Ishikawa (cell line): ENCODE measurements at regions not wholly inside any gene's neighbourhood (a gene's known extent, or its start where the extent isn't known, plus 50 kb on each side); places are given as distances from the start of the nearest gene placed in this dataset.

Source experiments
- CEBPB ChIP-seq: IDR thresholded peaks from 2 replicates; pipeline ENCODE4 v1.6.1; 2012
- CREB1 ChIP-seq: IDR thresholded peaks from 2 replicates; pipeline ENCODE4 v1.6.1; 2012; ENCODE audit warnings: low read depth
- EGR1 ChIP-seq: IDR thresholded peaks from 2 replicates; pipeline ENCODE4 v1.6.1; 2012
- EP300 ChIP-seq: IDR thresholded peaks from 2 replicates; pipeline ENCODE4 v1.6.1; 2012; ENCODE audit warnings: borderline replicate concordance
- FOXM1 ChIP-seq: IDR thresholded peaks from 2 replicates; pipeline ENCODE4 v1.6.1; 2012; ENCODE audit warnings: low read depth, borderline replicate concordance
- NFIC ChIP-seq: IDR thresholded peaks from 2 replicates; pipeline ENCODE4 v1.6.1; 2012
- RAD21 ChIP-seq: IDR thresholded peaks from 2 replicates; pipeline ENCODE4 v1.6.1; 2012; ENCODE audit warnings: low read depth
- TAF1 ChIP-seq: IDR thresholded peaks from 2 replicates; pipeline ENCODE4 v1.6.1; 2012; ENCODE audit warnings: low read depth, mild to moderate bottlenecking
- TCF12 ChIP-seq: IDR thresholded peaks from 2 replicates; pipeline ENCODE4 v1.6.1; 2012; ENCODE audit warnings: low read depth
- TEAD4 ChIP-seq: IDR thresholded peaks from 2 replicates; pipeline ENCODE4 v1.6.1; 2012
- USF1 ChIP-seq: IDR thresholded peaks from 2 replicates; pipeline ENCODE4 v1.6.1; 2012
- YY1 ChIP-seq: IDR thresholded peaks from 2 replicates; pipeline ENCODE4 v1.6.1; 2012; ENCODE audit warnings: low read depth
- ZBTB7A ChIP-seq: IDR thresholded peaks from 2 replicates; pipeline ENCODE4 v1.6.1; 2012; ENCODE audit warnings: low read depth
- TF ChIP-seq, protein P1 (sequence below): IDR thresholded peaks from 2 replicates; pipeline ENCODE4 v1.6.1; 2012; ENCODE audit warnings: low read depth, mild to moderate bottlenecking
- TF ChIP-seq, protein P2 (sequence below): IDR thresholded peaks from 2 replicates; pipeline ENCODE4 v1.6.1; 2012

- TF ChIP-seq EP300 (no peak), RAD21 (no peak), TAF1 (no peak), ZBTB7A (no peak), USF1 (no peak), EGR1 (no peak), TEAD4 (no peak), CEBPB (no peak), FOXM1 (no peak), NFIC (no peak), CREB1 (no peak), YY1 (no peak), TCF12 (no peak)
- TF ChIP-seq, protein P1, sequence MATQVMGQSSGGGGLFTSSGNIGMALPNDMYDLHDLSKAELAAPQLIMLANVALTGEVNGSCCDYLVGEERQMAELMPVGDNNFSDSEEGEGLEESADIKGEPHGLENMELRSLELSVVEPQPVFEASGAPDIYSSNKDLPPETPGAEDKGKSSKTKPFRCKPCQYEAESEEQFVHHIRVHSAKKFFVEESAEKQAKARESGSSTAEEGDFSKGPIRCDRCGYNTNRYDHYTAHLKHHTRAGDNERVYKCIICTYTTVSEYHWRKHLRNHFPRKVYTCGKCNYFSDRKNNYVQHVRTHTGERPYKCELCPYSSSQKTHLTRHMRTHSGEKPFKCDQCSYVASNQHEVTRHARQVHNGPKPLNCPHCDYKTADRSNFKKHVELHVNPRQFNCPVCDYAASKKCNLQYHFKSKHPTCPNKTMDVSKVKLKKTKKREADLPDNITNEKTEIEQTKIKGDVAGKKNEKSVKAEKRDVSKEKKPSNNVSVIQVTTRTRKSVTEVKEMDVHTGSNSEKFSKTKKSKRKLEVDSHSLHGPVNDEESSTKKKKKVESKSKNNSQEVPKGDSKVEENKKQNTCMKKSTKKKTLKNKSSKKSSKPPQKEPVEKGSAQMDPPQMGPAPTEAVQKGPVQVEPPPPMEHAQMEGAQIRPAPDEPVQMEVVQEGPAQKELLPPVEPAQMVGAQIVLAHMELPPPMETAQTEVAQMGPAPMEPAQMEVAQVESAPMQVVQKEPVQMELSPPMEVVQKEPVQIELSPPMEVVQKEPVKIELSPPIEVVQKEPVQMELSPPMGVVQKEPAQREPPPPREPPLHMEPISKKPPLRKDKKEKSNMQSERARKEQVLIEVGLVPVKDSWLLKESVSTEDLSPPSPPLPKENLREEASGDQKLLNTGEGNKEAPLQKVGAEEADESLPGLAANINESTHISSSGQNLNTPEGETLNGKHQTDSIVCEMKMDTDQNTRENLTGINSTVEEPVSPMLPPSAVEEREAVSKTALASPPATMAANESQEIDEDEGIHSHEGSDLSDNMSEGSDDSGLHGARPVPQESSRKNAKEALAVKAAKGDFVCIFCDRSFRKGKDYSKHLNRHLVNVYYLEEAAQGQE = no peak
- TF ChIP-seq, protein P2, sequence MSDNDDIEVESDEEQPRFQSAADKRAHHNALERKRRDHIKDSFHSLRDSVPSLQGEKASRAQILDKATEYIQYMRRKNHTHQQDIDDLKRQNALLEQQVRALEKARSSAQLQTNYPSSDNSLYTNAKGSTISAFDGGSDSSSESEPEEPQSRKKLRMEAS = no peak
These were observed 838.5 kb downstream of the USP25 start for GRCh38 chr21:16568244-16568643.

DNA sequence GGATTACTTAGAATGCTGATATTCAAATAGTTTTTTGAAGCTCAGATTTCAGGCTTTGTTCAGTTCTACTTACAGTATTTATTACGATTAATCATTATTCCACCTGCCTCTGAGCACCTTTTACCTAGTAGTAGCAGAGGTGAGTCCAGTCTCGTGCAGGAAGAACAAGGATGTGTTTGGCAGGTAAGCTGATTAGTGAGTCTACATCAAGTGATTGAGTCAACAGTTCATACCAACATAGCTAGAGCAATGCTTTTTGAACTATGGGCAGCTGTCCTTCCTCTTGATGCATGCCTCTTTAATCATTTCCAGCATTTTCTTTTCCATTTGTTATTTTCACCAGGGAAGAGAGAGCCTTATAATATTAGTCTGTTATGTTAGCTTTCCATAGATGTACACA lies 838.9 kb downstream of the USP25 start:
- TF ChIP-seq, protein P2 = no peak
- TF ChIP-seq NFIC = no peak
- TF ChIP-seq EP300 = no peak
- TF ChIP-seq TAF1 = no peak
- TF ChIP-seq FOXM1 = no peak

GRCh38 chr21:16569679-16570078 lies 839.9 kb downstream of the USP25 start:
- TF ChIP-seq USF1 (no peak), CEBPB (no peak), ZBTB7A (no peak), TEAD4 (no peak), EGR1 (no peak), NFIC (no peak), RAD21 (no peak), TAF1 (no peak), YY1 (no peak), TCF12 (no peak), EP300 (no peak), CREB1 (no peak), FOXM1 (no peak)
- TF ChIP-seq, protein P2 = no peak
- TF ChIP-seq, protein P1 = no peak

DNA sequence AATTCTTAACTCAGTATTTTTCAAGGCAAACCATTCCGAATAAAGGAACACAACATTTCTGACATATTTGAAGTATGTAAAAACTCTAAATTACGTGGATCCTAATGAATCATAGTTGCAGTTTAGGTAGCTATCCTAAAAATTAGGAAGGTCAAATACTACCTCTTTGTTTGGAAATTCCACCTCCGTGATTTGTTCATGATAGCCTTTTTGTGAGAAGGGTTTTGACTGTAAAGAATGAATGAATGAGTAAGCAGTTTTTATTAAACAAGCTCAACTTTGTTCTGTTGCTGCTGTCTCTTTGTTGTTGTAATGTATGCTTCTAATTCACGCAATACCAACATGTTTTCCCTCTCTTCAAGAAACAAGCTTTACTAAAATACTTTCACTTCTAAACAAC lies 840.4 kb downstream of the USP25 start:
- no peak for TF ChIP-seq TAF1
- no peak for TF ChIP-seq TCF12
- no peak for TF ChIP-seq TEAD4
- TF ChIP-seq CEBPB = no peak
- no peak for TF ChIP-seq EGR1
- TF ChIP-seq, protein P1 = no peak
- no peak for TF ChIP-seq RAD21
- TF ChIP-seq YY1 = no peak
- TF ChIP-seq, protein P2 = no peak
- no peak for TF ChIP-seq USF1
- no peak for TF ChIP-seq EP300
- TF ChIP-seq NFIC = no peak
